ENCODE measurements at regions not wholly inside any gene's neighbourhood (a gene's known extent, or its start where the extent isn't known, plus 50 kb on each side); places are given as distances from the start of the nearest gene placed in this dataset.

DNA sequence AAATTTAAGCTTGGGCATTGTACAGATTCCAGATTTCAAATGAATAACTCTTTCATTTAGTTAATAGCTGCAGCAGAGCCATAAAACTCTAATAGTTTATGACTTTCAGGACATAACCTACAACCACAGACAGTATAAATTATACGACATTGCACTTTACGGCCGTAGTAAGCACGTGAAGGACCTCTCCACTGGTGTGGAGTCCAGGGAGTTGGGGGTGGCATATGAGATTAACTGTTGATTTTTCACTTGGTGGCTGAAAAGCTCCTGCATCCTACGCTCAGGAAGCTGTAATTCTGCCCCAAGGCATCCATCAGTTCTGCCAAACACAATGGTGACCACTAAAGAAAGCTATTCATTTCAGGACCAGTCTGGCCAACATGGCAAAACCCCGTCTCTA, 376.2 kb downstream of the SOX11 start:
- H3K9me3 ChIP-seq (ENCODE audit: control insufficient read depth in 1 of 2, low read length in 2 of 2) = no peaks in the 10 kb centered on the region
- no peak overlapping the region for H3K4me3 ChIP-seq (ENCODE audit: low read depth in 1 of 2, low read length in 2 of 2)
- H3K27ac ChIP-seq (ENCODE audit: low read depth, low read length) = no peak overlapping the region
- H3K27me3 ChIP-seq (ENCODE audit: control insufficient read depth in 1 of 2, insufficient read depth in 2 of 2, low read length in 2 of 2) = no peaks in the 10 kb centered on the region
- H3K9ac ChIP-seq (ENCODE audit: low read depth in 1 of 2, low read length in 2 of 2) = no peak overlapping the region
- H3K36me3 ChIP-seq (ENCODE audit: control insufficient read depth in 1 of 2, insufficient read depth in 2 of 2, low read length in 2 of 2) = no peaks in the 10 kb centered on the region
- H3K4me1 ChIP-seq (ENCODE audit: control insufficient read depth in 1 of 2, insufficient read depth in 2 of 2, low read length in 2 of 2) = peaks cover 12 to 24% of the 10 kb centered on the region in 2 donors

DNA sequence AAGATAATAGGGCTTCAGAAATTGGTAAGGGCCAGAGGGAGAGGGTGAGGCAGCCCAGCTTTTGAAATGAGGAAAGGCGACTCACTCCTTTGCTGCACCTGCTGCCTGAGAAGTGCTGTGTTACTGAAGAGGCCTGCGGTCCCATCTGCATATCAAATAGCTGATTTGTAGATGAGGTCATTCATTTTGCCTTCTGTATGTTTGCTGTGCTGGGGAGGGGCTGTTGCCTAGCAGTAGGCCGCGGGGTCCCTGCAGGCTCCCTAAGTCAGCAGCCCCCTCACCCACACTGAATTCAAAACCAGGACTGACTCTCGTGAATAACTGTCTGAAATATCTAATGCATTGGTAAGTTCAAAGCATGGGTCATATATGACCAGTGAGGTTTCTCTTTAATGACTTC, 377.2 kb downstream of the SOX11 start:
- Histone ChIP-seq H3K9ac (ENCODE audit: low read depth in 1 of 2, low read length in 2 of 2) (no peak overlapping the region), H3K9me3 (ENCODE audit: control insufficient read depth in 1 of 2, low read length in 2 of 2) (no peaks in the 10 kb centered on the region), H3K4me3 (ENCODE audit: low read depth in 1 of 2, low read length in 2 of 2) (no peak overlapping the region), H3K36me3 (ENCODE audit: control insufficient read depth in 1 of 2, insufficient read depth in 2 of 2, low read length in 2 of 2) (no peaks in the 10 kb centered on the region), H3K4me1 (ENCODE audit: control insufficient read depth in 1 of 2, insufficient read depth in 2 of 2, low read length in 2 of 2) (peaks cover 12 to 29% of the 10 kb centered on the region in 2 donors), H3K27ac (ENCODE audit: low read depth, low read length) (no peak overlapping the region), H3K27me3 (ENCODE audit: control insufficient read depth in 1 of 2, insufficient read depth in 2 of 2, low read length in 2 of 2) (no peaks in the 10 kb centered on the region)

DNA sequence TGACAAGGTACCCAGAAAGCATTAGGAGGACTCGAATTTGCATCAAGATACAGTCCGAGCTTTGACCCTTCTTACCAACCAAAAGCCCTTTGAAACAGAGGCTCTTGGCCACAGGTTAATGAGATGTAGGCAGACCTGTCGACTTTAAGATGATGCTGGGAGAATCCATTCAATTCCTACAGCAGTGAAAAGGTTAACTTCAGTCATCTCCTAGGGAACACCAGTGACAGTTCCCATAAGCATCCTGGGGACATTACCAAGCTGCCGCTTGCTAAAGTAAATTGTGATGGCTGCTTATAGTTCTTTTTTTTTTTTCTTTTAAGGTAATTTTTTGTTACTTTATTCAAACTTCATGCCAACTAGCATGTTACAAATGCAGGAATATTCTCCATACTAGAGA, 379.3 kb downstream of the SOX11 start:
- Histone ChIP-seq H3K27ac (ENCODE audit: low read depth, low read length) (no peak overlapping the region), H3K9ac (ENCODE audit: low read depth in 1 of 2, low read length in 2 of 2) (no peak overlapping the region), H3K27me3 (ENCODE audit: control insufficient read depth in 1 of 2, insufficient read depth in 2 of 2, low read length in 2 of 2) (no peaks in the 10 kb centered on the region), H3K4me1 (ENCODE audit: control insufficient read depth in 1 of 2, insufficient read depth in 2 of 2, low read length in 2 of 2) (peaks cover 12 to 20% of the 10 kb centered on the region in 2 donors), H3K9me3 (ENCODE audit: control insufficient read depth in 1 of 2, low read length in 2 of 2) (no peaks in the 10 kb centered on the region), H3K36me3 (ENCODE audit: control insufficient read depth in 1 of 2, insufficient read depth in 2 of 2, low read length in 2 of 2) (no peaks in the 10 kb centered on the region), H3K4me3 (ENCODE audit: low read depth in 1 of 2, low read length in 2 of 2) (no peak overlapping the region)

DNA sequence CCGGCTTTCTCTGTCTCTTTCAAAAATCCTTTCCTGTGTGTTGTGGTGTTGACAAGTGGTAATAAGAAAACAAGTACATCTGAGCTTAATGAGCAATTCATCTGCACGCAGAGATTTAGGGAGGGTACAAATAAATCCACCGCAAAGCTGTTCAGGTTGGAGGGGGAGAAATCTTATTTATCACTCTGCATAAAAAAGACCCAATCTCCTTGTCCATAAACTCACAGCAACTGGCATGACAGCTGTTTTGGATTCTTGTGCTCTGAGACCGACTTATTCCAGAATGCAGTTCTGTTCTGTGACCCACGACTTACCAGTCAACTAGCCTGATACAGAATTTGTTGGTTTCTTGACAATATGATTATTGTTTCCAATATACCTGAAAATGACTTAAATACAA, 380.1 kb downstream of the SOX11 start:
- no peak overlapping the region for H3K27ac ChIP-seq (ENCODE audit: low read depth, low read length)
- no peak overlapping the region for H3K4me3 ChIP-seq (ENCODE audit: low read depth in 1 of 2, low read length in 2 of 2)
- no peaks in the 10 kb centered on the region for H3K36me3 ChIP-seq (ENCODE audit: control insufficient read depth in 1 of 2, insufficient read depth in 2 of 2, low read length in 2 of 2)
- no peaks in the 10 kb centered on the region for H3K27me3 ChIP-seq (ENCODE audit: control insufficient read depth in 1 of 2, insufficient read depth in 2 of 2, low read length in 2 of 2)
- H3K9ac ChIP-seq (ENCODE audit: low read depth in 1 of 2, low read length in 2 of 2) = no peak overlapping the region
- peaks cover 9 to 14% of the 10 kb centered on the region in 2 donors for H3K4me1 ChIP-seq (ENCODE audit: control insufficient read depth in 1 of 2, insufficient read depth in 2 of 2, low read length in 2 of 2)
- no peaks in the 10 kb centered on the region for H3K9me3 ChIP-seq (ENCODE audit: control insufficient read depth in 1 of 2, low read length in 2 of 2)

DNA sequence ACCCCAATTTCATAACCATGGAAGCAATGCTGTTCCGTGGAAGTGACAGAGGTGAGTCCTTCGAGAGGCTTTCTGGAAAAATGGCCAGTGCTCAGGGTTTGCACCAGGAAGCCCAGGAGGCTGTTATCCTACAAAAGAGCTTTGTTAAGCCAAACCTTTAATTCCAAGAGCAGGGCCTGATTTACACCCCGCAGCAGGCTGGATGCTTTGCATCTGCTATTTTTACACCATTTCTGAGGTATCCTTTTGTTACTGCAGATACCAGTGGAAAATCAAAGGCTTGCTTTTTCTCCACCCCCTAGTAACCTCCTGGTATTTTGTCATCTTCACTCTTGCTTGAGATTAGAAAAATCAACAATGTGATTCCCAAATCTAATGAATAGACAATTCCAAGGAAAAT, 380.6 kb downstream of the SOX11 start:
- Histone ChIP-seq H3K27me3 (ENCODE audit: control insufficient read depth in 1 of 2, insufficient read depth in 2 of 2, low read length in 2 of 2) (no peaks in the 10 kb centered on the region), H3K27ac (ENCODE audit: low read depth, low read length) (no peak overlapping the region), H3K36me3 (ENCODE audit: control insufficient read depth in 1 of 2, insufficient read depth in 2 of 2, low read length in 2 of 2) (no peaks in the 10 kb centered on the region), H3K9me3 (ENCODE audit: control insufficient read depth in 1 of 2, low read length in 2 of 2) (no peaks in the 10 kb centered on the region), H3K9ac (ENCODE audit: low read depth in 1 of 2, low read length in 2 of 2) (no peak overlapping the region), H3K4me1 (ENCODE audit: control insufficient read depth in 1 of 2, insufficient read depth in 2 of 2, low read length in 2 of 2) (peaks cover 5 to 13% of the 10 kb centered on the region in 2 donors), H3K4me3 (ENCODE audit: low read depth in 1 of 2, low read length in 2 of 2) (no peak overlapping the region)

DNA sequence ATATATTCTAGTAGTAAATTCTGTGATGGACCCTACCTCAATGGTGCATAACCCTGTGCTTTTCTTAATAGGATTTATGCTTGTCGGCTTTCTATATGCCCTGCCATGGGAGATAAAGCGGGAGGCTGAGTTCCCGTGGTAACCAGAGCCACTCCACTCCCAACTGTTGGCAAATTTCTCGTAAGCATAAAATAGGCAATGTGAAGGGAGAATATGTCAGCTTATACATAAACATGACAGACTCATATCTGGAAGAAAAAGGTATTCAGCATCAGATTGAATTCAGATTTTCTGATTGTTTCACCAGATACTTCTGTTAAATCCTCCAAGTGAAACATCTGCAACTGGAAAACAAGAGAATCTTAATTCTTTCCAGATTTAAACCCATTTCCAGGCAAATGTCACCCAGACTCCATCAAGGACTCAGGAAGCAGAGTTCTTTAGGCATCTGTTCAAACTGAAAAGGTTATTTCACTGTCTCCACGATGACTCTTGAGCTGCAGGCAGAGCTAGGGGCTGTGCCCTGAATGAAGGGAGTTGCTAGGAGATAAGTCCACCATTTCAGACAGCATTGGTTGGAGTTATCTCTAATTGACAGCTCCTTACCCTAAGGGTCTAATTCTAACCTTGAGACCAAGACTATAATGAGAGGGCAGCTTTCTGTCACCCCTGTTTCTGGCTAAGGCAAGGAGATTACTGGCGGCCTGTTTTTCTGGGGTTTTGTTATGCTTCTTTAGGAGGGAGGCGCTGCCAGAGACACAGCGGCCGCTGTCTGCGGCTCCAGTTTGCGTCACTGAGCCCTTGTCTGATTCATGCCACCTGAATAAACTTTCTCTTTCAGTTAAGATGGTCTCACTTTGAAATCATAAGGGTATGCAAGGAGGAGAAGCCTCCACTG, 381.3 kb downstream of the SOX11 start:
- Histone ChIP-seq H3K27ac (ENCODE audit: low read depth, low read length) (no peak overlapping the region), H3K4me3 (ENCODE audit: low read depth in 1 of 2, low read length in 2 of 2) (no peak overlapping the region), H3K36me3 (ENCODE audit: control insufficient read depth in 1 of 2, insufficient read depth in 2 of 2, low read length in 2 of 2) (no peaks in the 10 kb centered on the region), H3K9ac (ENCODE audit: low read depth in 1 of 2, low read length in 2 of 2) (no peak overlapping the region), H3K9me3 (ENCODE audit: control insufficient read depth in 1 of 2, low read length in 2 of 2) (no peaks in the 10 kb centered on the region), H3K27me3 (ENCODE audit: control insufficient read depth in 1 of 2, insufficient read depth in 2 of 2, low read length in 2 of 2) (no peaks in the 10 kb centered on the region), H3K4me1 (ENCODE audit: control insufficient read depth in 1 of 2, insufficient read depth in 2 of 2, low read length in 2 of 2) (peaks cover 4 to 13% of the 10 kb centered on the region in 2 donors)

DNA sequence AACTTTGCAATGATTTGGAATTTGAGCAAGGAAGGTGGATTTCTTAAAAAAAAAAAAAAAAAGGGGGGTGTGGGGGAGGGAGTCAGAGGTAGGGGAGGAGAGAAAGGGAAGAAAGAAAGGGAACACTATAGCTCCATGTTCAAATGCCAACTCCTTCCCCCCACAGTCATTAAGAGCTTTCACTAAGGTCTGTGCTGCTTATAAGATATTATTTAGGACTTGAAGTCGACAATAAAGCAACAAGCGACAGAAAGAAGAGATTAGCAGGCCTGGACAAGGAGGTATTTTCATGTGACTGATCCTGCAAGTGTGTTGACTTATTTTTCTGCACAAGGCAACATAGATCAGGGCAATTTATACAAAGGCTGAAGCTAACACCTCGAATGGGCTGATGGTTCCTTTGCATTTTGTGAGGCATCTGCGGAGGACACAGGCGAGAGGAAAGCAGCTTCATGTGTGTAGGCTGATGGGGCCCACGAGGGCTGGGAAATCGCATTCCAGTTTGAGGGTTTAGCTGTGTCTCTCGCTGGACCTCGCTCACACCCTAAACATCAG, 382.0 kb downstream of the SOX11 start:
- Histone ChIP-seq H3K4me3 (ENCODE audit: low read depth in 1 of 2, low read length in 2 of 2) (no peak overlapping the region), H3K36me3 (ENCODE audit: control insufficient read depth in 1 of 2, insufficient read depth in 2 of 2, low read length in 2 of 2) (no peaks in the 10 kb centered on the region), H3K9me3 (ENCODE audit: control insufficient read depth in 1 of 2, low read length in 2 of 2) (no peaks in the 10 kb centered on the region), H3K9ac (ENCODE audit: low read depth in 1 of 2, low read length in 2 of 2) (no peak overlapping the region), H3K27ac (ENCODE audit: low read depth, low read length) (no peak overlapping the region), H3K27me3 (ENCODE audit: control insufficient read depth in 1 of 2, insufficient read depth in 2 of 2, low read length in 2 of 2) (no peaks in the 10 kb centered on the region), H3K4me1 (ENCODE audit: control insufficient read depth in 1 of 2, insufficient read depth in 2 of 2, low read length in 2 of 2) (peaks cover 5 to 13% of the 10 kb centered on the region in 2 donors)

DNA sequence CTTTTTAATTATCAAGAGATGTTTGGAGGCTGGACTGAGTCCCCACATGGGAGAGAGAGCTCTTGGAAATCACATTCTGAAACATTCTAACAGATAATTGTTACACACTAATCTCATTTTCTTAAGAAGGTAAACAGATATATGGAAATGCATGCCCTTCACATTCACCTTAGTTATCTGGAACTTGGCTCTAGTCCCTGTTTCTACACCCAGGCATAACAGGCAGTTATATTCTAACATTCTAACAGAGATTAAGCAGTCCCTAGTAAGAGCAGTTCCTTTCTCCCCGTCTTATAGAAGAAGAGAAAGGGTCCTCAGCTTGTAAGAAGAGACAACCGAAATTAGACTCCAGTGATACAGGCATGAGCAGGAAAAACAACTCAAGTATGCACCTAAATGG, 385.4 kb downstream of the SOX11 start:
- Histone ChIP-seq H3K36me3 (ENCODE audit: control insufficient read depth in 1 of 2, insufficient read depth in 2 of 2, low read length in 2 of 2) (no peaks in the 10 kb centered on the region), H3K27me3 (ENCODE audit: control insufficient read depth in 1 of 2, insufficient read depth in 2 of 2, low read length in 2 of 2) (no peaks in the 10 kb centered on the region), H3K9ac (ENCODE audit: low read depth in 1 of 2, low read length in 2 of 2) (no peak overlapping the region), H3K27ac (ENCODE audit: low read depth, low read length) (no peak overlapping the region), H3K9me3 (ENCODE audit: control insufficient read depth in 1 of 2, low read length in 2 of 2) (no peaks in the 10 kb centered on the region), H3K4me1 (ENCODE audit: control insufficient read depth in 1 of 2, insufficient read depth in 2 of 2, low read length in 2 of 2) (peaks cover 9 to 13% of the 10 kb centered on the region in 2 donors), H3K4me3 (ENCODE audit: low read depth in 1 of 2, low read length in 2 of 2) (no peak overlapping the region)

DNA sequence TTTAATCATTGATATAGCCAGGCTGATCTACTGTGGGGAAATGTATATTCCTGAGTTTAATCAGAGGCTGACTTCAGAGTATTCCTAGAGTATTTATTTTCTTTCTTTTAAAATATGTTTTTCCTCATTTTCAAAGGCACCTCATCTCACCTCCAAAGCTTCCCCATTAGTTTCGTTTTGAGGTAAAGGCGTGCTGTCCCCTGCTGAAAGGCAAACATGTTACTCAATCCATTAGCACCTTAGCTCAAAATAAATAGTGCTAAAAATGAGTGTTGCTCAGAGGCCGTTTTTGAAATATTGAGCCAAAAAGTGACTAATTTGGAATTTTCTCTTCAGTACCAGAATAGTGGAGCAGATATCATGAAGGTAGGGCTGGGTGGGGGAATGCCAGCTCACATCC, 386.2 kb downstream of the SOX11 start:
- Histone ChIP-seq H3K9me3 (ENCODE audit: control insufficient read depth in 1 of 2, low read length in 2 of 2) (no peaks in the 10 kb centered on the region), H3K36me3 (ENCODE audit: control insufficient read depth in 1 of 2, insufficient read depth in 2 of 2, low read length in 2 of 2) (no peaks in the 10 kb centered on the region), H3K9ac (ENCODE audit: low read depth in 1 of 2, low read length in 2 of 2) (no peak overlapping the region), H3K27ac (ENCODE audit: low read depth, low read length) (no peak overlapping the region), H3K4me3 (ENCODE audit: low read depth in 1 of 2, low read length in 2 of 2) (no peak overlapping the region), H3K27me3 (ENCODE audit: control insufficient read depth in 1 of 2, insufficient read depth in 2 of 2, low read length in 2 of 2) (no peaks in the 10 kb centered on the region), H3K4me1 (ENCODE audit: control insufficient read depth in 1 of 2, insufficient read depth in 2 of 2, low read length in 2 of 2) (peaks cover 9 to 13% of the 10 kb centered on the region in 2 donors)

DNA sequence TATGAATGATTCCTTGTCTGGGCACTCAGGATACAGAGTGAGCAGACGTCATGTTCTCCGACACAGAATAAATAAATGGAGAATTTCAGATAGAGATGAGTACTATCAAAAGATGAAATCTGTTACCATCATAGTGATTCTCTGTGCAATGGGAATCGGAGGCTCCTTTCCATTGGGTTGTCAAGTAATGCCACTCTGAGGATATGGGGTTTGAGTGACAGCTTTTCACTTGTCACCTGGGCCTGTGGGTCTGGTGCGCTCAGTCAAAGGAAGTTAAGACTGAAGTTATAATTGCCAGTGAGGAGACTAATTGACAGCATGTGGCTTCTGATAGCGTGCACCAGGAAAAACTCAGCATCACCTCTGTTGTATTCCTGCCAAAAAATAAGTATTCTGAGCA, 387.2 kb downstream of the SOX11 start:
- no peaks in the 10 kb centered on the region for H3K36me3 ChIP-seq (ENCODE audit: control insufficient read depth in 1 of 2, insufficient read depth in 2 of 2, low read length in 2 of 2)
- H3K9me3 ChIP-seq (ENCODE audit: control insufficient read depth in 1 of 2, low read length in 2 of 2) = no peaks in the 10 kb centered on the region

More for the DNA sequence above, 387.2 kb downstream of the SOX11 start:
- Histone ChIP-seq H3K4me3 (ENCODE audit: low read depth in 1 of 2, low read length in 2 of 2) (no peak overlapping the region), H3K9ac (ENCODE audit: low read depth in 1 of 2, low read length in 2 of 2) (no peak overlapping the region), H3K4me1 (ENCODE audit: control insufficient read depth in 1 of 2, insufficient read depth in 2 of 2, low read length in 2 of 2) (peaks cover 9% of the 10 kb centered on the region in 2 donors), H3K27me3 (ENCODE audit: control insufficient read depth in 1 of 2, insufficient read depth in 2 of 2, low read length in 2 of 2) (no peaks in the 10 kb centered on the region), H3K27ac (ENCODE audit: low read depth, low read length) (no peak overlapping the region)

Data from duodenal mucosa (tissue), 2 donors.